Retina (tissue), 1 donor: ENCODE measurements at regions not wholly inside any gene's neighbourhood (a gene's known extent, or its start where the extent isn't known, plus 50 kb on each side); places are given as distances from the start of the nearest gene placed in this dataset.

Source experiments
- DNase-seq: peaks from one replicate; pipeline ENCODE4 v3.0.0-alpha.2; 2016

DNA sequence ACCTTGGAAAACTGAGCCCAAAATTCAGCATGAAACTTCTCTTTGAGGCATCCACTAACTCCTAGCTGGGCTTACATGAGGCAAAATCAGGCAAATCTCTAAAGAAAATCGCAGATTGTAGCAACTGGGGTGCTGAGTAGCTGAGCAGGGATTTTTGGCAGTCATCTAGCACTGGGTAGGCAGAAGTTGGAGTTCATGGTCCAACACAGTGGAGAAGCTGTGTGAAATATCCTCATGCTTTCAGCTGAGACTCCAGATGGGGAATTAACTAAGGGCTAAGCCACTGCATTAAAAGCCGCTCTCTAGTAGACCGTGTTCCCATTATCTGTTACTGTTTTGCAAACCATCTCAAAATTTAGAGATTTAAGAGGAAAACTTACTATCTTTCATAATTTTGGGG is 240.1 kb upstream of the PHYHIPL start:
- no peak for DNase-seq

DNA sequence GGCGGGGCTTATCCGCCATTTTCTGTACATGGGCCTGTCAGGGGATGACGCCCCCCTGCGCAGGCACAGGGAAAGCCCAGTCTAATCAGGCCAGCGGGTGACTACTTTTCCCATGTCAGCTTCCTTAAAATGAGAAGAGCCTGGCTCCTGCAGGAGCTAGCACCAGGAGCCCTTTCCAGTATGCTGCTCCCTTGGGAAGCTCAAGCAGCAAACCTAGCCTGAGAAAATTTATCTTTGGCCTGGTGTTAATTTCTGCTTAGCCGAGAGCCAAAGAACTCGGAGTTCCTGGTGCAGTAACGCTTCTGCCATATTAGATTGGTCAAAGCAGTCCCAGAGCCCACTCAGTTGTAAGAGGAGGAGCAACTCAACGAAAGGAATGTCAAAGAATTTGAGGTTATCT is 239.0 kb upstream of the PHYHIPL start:
- DNase-seq: no peak

DNA sequence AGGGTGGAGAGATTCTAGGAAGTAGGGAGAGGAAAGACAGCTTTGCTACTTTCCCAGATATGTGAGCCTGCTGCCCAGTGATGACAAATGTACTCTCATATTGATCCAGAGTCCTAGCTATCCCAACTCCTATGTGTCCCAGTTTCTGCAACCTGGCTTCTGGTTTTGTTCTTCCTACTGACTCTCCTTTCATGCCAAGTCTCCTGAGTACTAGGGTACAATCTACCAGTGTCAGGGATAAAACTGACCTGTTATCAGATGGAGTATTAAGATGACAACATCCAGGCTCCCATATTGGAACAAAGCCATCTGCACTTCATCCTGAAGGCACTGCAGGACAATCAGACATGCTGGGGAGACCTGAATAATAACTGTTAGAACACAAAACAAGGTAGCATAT is 233.7 kb upstream of the PHYHIPL start:
- DNase-seq: no peak

DNA sequence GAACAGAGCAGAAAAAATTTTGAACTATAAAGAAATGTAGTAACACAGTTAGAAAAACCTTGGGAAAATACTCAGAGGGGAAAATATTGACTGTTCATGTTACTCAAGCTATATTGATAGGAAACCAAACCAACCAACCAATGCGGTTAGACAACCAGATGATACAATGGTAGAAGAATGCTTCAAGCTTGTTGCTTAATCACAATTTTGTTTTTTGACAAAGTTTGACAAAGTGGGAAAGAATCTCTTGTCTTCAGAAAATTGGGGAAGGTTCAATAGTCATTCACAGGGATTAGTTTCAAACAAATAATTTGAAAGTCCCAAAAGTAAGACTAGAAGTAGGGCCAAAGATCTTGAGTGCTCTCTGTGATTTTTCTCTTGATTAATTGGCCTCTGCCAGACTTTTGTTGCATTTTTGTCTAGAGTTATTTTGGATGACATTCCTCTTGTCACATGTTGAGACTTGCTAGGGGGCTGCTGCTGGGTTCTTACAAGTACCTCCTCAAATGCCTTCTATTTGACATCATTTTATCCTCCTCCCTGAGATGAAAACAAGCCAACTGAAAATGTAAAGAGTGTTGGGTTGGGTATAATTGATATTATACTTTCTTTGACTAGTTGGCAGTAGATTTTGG is 233.1 kb upstream of the PHYHIPL start:
- no peak for DNase-seq

DNA sequence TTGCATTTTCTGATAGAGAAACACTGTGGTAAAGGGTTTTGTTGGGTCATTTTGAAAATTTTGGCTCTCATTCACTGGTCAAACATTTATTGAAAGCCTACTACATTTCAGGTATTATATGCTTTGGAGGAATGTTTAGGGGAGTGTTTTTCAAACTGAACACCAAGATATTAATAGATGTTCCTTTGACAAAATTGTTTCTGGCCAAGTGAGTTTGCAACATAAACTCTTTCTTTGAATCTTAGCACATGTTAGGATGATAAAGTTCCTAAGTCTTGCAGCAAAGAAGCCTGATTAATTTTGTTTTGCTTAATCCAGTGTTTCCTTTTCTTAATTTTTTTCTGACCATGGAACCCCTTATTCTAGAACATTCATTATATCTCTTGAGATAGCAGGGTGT is 232.5 kb upstream of the PHYHIPL start:
- DNase-seq: no peak

DNA sequence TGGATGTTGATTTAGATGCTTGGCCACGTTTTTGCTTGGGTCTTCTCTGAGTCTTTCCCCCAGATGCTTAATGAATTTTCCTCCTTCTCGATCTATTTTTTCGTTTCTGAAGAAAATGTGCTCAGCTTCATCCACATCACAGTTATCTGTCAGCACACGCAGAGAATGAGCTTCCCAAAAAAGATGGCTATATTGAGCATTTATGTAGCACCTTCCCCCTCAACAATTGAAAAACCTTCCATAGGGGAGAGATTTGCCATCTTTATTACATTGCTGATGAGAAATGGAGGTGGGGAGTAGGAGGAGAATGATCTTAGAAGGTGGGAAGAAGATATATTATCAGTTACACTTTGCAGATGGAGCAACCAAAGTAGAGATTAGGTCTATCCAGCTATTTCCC is 228.1 kb upstream of the PHYHIPL start:
- DNase-seq: no peak

DNA sequence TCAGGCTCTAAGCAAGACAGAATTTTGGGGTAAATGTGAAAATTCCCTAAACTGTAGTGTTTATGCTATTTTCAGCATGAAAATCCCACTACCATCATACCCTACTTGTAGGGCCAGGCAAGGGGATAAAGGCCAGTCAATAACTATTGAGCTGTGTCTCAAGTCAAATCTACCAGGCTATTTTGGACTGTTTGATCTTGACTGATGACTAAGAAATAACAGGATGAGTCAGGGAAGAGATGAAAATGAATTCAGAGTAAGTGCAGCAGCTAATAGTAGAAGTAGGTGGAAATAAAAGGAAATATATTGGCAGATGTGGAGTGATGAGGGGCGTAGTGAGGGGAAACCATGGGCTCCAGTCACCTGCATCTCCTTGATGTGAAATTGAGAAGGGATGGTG is 225.8 kb upstream of the PHYHIPL start:
- DNase-seq: no peak

DNA sequence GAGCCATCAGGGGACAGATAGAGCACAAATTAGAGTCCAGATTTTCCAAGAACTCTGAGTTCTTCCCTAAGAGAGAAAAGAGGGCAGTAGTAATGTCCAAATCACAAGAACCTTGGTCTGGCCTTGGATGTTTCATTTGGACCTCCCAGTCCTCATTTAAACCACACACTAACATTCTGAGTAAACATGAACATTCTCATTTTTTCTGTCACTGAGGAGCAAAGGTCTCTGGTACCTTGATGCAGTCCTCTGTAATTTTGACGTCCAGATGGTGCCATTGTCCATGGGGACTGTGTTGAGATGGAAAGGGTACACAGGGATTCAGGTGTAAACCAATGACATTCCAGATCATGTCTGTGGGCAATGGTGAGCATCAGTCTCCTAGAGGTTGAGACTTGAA is 225.4 kb upstream of the PHYHIPL start:
- no peak for DNase-seq

DNA sequence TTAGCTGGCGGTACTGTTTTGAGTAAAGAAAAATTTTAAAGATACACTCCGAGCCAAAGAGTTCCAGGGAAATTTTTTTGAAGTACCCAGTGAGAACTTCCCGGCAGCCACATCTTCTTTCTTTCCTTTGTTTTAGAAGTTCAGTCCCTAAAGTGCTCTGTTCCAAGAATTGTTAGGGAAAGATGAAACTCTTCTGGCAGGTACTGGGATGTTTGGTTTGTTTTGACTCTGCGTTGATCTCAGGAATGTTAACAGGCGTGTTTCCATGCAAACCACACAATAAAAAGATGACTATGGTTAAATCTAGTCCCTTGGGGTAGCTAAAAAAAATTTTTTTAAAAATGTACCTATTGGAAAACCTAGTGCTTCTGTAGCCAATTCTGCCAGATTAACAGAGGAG is 224.7 kb upstream of the PHYHIPL start:
- DNase-seq: no peak

DNA sequence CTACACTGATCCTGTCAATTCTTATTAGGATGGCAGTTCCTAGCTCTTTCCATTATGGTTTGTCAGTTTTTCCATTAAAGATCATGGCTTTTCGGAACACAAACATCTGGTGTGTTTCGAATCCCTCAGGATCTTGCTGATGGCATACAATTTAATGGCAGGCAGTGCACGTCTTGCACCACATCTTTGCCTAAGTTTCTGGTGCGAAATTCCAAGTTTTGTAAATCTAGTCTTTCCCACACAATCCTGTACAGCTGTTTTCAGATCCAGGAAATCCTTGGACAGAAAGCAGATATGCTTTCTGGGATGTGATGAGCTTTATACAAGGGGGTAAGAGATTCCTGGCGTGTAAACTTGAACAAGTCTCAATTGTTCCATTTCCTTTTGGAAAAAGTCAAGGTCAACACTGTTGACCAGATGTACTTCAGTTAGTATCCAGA is 224.3 kb upstream of the PHYHIPL start:
- DNase-seq: no peak

DNA sequence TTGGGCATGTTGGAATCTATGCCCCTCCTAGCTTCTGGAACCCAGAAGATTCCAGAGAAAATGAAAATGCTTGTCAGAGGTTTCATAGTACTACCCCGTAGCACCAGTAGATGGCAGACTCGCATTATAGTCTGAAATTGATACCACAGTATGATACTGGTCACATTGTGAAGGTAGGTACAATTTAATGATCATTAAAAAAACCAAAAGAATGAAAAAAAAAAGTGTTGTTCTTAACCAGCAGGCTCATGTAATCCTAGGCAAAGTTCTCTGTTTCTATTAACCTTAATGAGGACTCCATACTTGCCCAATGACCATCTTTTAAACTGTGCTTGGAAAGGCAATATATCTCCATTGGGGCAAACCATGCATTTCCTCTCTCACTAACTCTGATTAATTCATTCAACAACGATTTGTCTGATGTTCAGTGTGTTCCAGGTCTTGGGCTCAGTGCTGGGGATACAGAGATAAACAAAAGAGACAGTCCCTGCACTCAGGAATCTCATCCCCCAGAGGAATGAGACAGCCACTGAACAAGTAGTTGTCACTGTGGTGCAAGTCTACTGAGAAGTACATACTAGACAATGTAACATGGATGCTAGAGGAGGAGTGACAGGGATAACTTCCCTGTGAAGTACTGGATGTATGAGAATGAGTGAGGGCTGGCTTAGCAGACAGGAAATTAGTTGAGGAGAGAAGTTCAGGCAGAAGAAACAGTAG is 223.5 kb upstream of the PHYHIPL start:
- peak; percentile 69 for DNase-seq

DNA sequence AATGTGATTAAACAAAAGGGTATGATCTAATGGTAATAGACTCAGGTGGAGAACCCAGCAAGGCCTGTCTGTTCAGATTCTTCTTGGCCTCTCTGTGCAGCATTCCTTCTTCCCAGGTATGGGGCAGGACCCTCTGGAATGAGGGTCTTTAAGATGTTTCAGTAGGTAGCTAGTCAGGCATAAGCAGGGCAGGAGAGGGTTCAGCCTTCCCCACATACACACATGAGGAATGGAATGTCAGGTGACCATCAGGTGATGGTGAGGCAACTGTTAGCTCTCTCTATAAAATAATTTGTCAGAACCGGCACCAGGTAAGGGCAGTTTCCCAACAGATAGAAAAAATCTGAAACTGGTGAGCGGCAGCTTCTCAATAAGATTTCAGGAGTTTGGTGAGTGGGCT is 222.3 kb upstream of the PHYHIPL start:
- DNase-seq: no peak

DNA sequence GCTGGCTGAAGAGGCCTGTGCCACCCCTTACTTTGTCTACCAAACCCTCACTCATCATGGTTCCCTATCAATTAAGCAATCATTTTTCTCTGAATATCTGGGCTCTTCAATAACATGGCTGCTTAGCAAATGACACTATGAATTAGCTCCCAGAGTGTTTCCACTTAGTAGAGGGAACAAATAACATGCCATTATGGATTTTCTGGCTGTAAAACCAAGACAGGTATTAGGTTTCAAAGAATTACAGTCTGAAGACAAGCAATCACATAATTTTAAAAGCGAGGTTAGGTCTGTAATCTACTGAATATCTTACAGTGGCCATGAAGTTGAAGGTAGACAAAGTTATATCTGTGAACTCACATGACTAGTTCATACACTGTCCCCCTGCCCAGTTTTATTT is 220.8 kb upstream of the PHYHIPL start:
- DNase-seq: no peak

DNA sequence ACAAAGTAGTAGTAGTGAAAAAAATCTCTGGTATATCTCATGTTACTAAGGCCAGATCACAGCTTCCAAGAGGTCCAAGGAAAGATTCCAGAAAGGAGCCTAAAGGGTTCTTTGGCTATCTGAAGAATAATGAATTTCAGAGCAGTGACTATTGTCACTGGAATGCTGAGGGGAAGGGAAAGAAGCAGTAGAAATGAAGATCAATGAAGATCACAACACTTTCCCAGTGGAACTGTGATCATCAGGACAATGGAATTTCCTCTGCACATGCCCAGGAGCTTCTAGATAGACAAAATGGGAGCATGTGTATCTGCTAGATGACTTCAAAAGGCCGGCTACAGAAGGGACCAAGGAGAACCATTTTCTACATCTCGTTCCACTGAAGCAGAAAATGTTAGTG is 219.5 kb upstream of the PHYHIPL start:
- DNase-seq: no peak

DNA sequence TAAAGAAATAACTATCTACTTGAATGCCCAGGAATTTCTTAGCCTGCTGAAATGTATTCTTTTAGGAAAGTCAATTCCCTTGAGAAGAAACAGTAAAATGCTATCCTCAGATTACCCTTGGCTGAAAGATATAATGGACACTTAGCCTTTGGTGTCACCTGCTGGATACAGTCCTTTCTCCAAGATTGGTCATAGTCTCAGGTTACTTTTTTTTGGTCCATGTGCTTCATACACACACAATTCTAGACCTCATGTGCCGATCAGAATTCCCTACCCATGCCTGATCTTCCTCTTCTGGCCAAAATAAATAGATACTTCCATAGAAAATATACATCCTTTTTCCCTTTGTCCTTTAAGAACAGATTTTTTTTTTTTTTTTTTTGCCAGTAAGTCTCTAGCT is 218.9 kb upstream of the PHYHIPL start:
- DNase-seq: no peak

DNA sequence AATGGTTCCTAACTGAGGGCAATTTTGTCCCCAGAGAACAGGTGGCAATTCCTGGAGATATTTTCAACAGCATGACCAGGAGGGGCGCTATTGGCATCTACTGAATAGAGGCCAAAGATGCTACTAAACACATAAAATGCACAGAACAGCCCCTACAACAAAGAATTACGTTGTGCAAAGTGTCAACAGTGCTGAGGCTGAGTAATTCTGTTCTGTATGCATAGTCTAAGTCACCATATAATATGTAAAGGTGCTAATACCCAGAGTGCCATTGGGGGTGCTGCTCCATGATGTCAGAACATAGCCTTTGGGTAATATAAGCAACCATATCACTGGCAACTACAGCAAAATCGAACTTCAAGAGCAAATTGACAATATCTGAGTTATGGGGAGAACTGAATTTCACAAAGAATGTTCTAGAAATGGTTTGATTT is 213.3 kb upstream of the PHYHIPL start:
- no peak for DNase-seq

DNA sequence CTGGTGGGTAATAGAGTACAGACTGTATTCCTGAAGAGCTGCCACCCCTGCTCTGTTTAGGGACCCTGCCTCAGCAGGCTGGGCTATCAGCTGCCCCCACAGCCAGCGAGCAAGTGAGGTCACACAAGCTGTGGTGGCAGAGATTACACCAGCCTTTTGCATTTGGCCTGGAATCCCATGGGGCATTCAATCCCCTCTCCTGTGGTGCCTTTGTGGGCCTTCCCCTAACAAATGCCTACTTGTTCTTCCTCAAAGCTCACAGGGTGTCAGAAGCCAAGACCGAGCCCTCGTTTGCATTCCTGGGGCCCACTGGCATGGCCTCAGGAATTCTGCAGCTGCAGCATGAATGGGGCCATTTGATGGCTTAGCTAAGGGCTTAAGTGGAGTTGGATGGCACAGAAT is 212.7 kb upstream of the PHYHIPL start:
- peak; percentile 69 for DNase-seq

DNA sequence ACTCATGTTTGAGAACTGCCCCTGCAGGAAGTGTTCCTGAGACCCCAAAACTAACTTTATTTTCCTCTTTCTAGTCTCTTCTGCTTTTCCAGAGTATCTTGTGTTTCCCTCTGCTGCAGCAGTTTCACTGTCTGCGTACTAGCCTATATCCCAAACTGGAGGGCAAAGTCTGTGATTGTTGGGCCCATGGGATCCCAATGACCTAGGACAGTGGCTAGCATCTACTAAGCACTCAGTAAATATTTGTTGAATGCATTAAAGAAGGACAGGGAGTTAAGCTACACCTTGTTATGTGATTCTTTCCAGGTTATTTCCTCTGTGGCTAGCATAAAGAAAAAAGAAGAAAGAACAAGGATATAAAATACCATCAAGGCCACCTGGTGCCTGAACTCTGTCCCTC is 210.6 kb upstream of the PHYHIPL start:
- no peak for DNase-seq

DNA sequence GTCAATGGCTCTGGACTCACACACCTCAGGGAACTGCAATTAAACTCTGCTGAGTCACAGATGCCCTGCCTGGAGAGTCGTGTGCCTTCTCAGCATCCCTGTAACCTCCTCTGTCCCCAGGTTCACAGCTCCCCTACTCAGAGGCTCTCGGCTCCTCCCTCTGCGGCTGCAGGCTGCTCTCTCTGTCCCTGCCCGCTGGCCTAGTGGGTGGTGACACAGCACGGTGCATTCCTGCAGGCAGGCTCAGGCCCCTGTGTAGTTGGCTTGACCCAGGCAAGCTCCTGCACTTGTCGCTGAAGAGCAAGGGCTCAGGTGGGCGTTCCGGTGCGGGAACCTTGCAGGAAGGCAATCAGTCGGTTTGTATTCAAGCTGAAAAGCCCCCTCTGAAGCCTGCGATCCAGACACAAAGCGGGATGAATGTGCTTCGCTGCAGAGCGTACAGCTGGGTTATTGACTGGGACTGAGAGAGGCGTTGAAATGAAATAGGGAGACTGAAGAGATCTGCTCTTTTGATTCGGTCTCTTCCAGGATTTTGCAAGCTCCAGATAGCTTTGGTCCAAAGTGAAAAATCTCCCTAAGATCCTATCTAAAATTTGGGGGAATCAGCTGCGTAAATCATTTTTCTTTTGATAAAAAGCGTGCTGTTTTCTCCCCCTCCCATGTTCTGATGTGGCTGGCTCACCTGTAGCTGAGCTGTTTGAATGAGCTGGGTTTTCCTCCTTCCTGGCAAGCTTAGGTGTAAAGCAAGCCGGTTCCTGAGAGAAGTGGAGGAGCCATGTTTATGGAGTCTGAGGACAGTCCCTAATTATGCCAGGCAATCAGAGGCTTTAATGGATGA is 208.7 kb upstream of the PHYHIPL start:
- DNase-seq: peak; percentile 84

DNA sequence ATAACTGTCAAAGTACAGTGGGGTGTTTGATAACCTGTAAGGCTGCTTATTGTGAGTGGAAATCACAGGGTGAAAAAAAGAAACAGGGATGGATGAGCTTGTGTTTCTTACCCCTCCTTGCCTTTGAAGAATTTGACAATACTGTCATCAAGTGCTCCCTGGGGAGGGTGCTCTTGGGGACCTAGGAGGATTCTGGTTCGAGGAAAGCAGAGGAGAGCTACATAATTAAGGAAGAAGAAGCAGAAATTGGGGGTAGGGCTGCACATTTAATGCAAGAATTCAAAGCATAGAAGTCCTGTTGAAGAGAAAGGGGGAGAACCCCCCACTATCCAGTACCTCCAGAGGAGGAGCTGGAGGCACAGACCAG is 208.1 kb upstream of the PHYHIPL start:
- no peak for DNase-seq

DNA sequence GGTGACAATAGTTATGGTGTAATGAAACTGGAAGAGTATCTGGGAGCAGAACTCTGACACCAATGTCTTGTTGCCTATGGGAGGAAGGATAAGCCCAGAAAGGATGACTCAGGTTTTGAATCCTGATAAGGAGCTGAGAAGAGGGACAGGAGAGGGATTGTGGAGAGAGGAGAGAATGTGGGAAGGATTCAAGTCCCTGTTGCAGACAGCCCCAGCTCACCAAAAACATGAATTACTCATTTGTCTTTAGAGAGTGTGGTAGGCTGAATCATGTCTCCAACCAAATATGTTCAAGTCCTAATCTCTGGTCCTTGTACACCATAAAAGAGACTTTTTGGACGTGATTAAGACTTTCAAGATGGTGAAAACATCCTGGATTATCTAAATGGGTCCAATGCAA is 206.9 kb upstream of the PHYHIPL start:
- DNase-seq: no peak

DNA sequence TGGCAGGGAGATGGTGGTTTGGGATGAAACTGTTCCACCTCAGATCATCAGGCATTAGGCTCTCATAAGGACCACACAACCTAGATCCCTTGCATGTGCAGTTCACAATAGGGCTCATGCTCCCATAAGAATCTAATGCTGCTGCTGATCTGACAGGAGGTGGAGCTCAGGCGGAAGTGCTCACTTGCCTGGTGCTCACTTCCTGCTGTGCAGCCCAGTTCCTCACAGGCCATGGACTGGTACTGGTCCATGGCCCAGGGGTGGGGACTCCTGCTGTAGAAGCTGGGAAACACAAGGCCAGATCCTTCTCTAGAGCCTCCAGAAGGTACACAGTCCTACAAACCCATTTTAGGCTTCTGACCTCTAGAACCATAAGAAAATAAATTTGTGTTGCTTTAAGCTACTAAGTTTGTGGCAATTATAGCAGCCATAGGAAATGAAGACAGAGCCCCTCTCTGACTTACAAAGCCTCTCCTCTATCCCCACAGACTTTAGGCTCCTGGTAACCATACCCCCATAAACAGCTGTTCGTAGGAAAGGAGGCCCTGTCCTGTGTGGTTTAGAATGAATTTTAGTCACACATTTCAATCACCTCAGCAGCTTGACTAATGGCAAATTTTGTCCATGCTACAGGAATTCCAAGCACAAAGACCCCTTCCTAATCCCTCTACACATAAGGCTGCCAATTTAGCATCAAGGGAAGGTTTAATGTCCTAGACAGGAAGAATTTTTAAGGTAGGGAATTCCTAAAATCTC is 206.1 kb upstream of the PHYHIPL start:
- DNase-seq: no peak

DNA sequence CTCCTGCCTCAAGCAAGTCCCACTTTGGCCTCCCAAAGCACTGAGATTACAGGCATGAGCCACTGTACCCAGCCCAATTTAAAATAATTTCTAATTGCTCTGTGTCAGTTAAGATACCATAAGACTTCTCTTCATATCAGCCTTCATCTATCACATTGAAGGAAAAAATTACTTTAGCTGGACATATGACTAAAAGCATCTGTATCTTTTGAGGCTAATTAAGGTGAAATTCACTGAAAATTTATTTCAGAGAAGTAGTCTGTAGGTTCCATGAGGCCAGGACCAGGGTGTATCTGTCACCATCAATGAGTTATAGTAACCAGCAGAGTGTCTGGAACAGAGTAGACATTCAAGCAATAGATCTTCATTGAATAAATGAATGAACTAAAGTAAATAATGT is 205.2 kb upstream of the PHYHIPL start:
- no peak for DNase-seq
